ENCODE measurements at regions not wholly inside any gene's neighbourhood (a gene's known extent, or its start where the extent isn't known, plus 50 kb on each side); places are given as distances from the start of the nearest gene placed in this dataset.
"Not testable (repeated sequence)": the region's sequence is repeated elsewhere in the genome, so short reads cannot be mapped to it uniquely, and the experiment has no call there.

DNA sequence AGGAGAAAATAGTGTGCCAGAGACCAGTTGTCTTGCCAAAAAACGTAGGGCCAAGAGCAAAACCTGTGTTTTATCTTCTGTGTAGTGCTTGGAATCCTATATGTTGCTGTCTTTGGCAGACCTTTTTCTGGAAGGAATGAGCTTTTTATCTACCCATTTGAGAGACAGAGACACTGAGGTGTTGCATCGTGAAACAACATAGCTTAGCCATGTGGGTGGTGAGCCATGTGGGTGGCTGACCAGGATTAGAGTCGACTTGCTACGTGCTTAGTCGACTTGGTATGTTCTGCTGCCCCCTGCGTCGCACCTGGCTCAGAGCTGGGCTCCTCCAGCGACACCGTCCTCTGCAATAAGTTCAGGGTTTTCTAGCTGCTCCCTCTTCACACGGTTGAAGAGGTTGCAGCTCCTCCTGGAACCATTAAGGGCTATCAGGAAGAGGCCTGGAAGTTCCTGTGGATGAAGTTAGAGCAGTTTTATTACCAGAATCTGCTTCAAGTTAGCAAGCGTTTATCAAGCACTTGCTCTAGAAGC, 175.8 kb downstream of the SH2D4B start:
- Histone ChIP-seq H3K9ac (ENCODE audit: low read depth in 1 of 3, low read length in 3 of 3) (no peak overlapping the region), H3K36me3 (ENCODE audit: control insufficient read depth in 3 of 3, insufficient read depth in 3 of 3, low read length in 3 of 3) (no peaks in the 10 kb centered on the region), H3K27ac (ENCODE audit: low read depth, low read length) (no peak overlapping the region), H3K4me1 (ENCODE audit: control insufficient read depth in 3 of 3, insufficient read depth in 3 of 3, low read length in 3 of 3) (no peaks in the 10 kb centered on the region), H3K9me3 (ENCODE audit: control insufficient read depth in 3 of 3, low read length in 3 of 3) (no peaks in the 10 kb centered on the region), H3K27me3 (ENCODE audit: control insufficient read depth in 3 of 3, insufficient read depth in 3 of 3, low read length in 3 of 3) (peaks cover 0 to 6% (median 0%) of the 10 kb centered on the region in 3 donors), H3K4me3 (ENCODE audit: low read length in 3 of 3) (no peak overlapping the region)

DNA sequence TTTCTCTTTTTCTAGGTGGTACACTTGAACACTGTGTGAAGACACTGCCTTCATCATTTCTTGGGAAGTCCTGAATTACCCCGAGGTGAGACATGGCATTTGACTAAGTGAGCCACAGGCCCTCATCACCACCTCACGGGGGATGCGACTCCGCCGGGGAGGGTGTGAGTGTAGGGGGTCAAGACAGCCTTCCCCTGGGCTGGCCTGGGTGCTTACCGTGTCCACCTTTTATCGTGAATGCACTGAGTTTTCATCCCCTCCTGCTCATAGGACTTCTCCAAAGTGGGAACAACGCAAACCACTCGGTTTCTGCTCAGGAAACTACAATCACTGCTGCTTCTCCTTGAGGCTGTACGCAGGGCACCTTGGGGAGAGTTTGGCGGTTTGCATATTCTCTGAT, 176.9 kb downstream of the SH2D4B start:
- H3K27me3 ChIP-seq (ENCODE audit: control insufficient read depth in 3 of 3, insufficient read depth in 3 of 3, low read length in 3 of 3): peaks cover 0 to 6% (median 0%) of the 10 kb centered on the region in 3 donors
- no peaks in the 10 kb centered on the region for H3K36me3 ChIP-seq (ENCODE audit: control insufficient read depth in 3 of 3, insufficient read depth in 3 of 3, low read length in 3 of 3)
- H3K9me3 ChIP-seq (ENCODE audit: control insufficient read depth in 3 of 3, low read length in 3 of 3): no peaks in the 10 kb centered on the region
- H3K27ac ChIP-seq (ENCODE audit: low read depth, low read length): no peak overlapping the region
- H3K9ac ChIP-seq (ENCODE audit: low read depth in 1 of 3, low read length in 3 of 3): no peak overlapping the region
- H3K4me1 ChIP-seq (ENCODE audit: control insufficient read depth in 3 of 3, insufficient read depth in 3 of 3, low read length in 3 of 3): no peaks in the 10 kb centered on the region
- no peak overlapping the region for H3K4me3 ChIP-seq (ENCODE audit: low read length in 3 of 3)

DNA sequence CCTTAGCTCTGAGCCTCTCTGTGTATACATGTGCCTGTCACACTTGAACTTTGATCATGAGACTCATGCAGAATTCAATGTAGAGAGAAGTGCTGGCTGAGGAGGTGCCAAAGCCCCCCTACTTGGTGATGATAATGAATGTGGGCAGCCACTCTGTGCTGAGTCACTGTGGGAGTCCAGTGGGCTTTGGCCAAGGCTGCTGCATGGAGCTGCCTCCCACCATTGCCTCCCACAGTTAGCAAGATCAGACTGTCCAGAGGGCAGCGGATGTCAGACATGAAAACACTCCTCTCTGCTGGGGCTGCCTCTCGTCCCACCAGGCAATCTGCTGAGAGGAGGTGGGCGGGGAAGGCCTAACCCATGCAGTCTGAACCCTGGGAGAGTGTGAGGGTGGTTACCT, 180.3 kb downstream of the SH2D4B start:
- Histone ChIP-seq H3K4me3 (ENCODE audit: low read length in 3 of 3) (no peak overlapping the region), H3K27me3 (ENCODE audit: control insufficient read depth in 3 of 3, insufficient read depth in 3 of 3, low read length in 3 of 3) (peaks cover 0 to 6% (median 0%) of the 10 kb centered on the region in 3 donors), H3K9me3 (ENCODE audit: control insufficient read depth in 3 of 3, low read length in 3 of 3) (no peaks in the 10 kb centered on the region), H3K36me3 (ENCODE audit: control insufficient read depth in 3 of 3, insufficient read depth in 3 of 3, low read length in 3 of 3) (no peaks in the 10 kb centered on the region), H3K9ac (ENCODE audit: low read depth in 1 of 3, low read length in 3 of 3) (no peak overlapping the region), H3K27ac (ENCODE audit: low read depth, low read length) (no peak overlapping the region), H3K4me1 (ENCODE audit: control insufficient read depth in 3 of 3, insufficient read depth in 3 of 3, low read length in 3 of 3) (no peaks in the 10 kb centered on the region)

DNA sequence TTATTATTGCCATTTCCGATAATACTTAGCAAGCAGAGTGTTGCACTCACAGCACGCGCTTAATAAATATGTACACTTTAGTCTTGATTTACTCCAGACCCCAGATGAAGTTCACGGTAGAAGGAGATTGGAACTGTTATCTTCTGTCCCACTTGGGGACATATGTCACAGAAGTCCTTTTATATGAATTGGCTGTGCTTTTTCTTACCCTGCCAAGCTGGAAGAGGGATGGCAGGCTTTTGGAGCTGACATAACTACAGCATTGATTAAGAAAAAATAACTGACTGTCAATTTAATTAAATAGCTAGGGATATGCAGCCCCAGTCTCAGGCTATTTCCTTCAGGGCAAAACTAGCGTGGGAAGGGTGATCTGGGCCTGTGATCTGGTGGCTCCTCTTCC, 182.2 kb downstream of the SH2D4B start:
- no peaks in the 10 kb centered on the region for H3K27me3 ChIP-seq (ENCODE audit: control insufficient read depth in 3 of 3, insufficient read depth in 3 of 3, low read length in 3 of 3)
- no peaks in the 10 kb centered on the region for H3K9me3 ChIP-seq (ENCODE audit: control insufficient read depth in 3 of 3, low read length in 3 of 3)
- no peak overlapping the region for H3K27ac ChIP-seq (ENCODE audit: low read depth, low read length)
- no peak overlapping the region for H3K4me3 ChIP-seq (ENCODE audit: low read length in 3 of 3)
- no peaks in the 10 kb centered on the region for H3K4me1 ChIP-seq (ENCODE audit: control insufficient read depth in 3 of 3, insufficient read depth in 3 of 3, low read length in 3 of 3)
- no peaks in the 10 kb centered on the region for H3K36me3 ChIP-seq (ENCODE audit: control insufficient read depth in 3 of 3, insufficient read depth in 3 of 3, low read length in 3 of 3)
- no peak overlapping the region for H3K9ac ChIP-seq (ENCODE audit: low read depth in 1 of 3, low read length in 3 of 3)

DNA sequence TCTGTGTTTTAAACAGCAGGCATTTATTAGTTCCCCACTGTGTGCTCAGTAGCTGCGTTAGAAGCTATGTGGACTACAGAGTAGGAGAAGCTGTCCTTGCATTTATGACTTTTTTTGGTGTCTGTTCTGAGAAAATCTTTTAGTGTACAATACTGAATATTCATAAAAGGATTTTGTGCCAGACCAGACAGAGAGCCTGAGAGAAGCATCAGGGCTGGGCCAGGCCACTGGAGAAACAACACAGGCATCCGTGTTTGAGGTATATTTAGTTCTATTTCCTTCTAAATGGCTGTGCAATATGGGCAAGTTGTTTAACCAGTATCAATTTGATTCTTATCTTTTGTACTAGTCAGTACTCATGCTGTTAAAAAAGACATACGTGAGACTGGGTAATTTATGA, 182.8 kb downstream of the SH2D4B start:
- no peak overlapping the region for H3K27ac ChIP-seq (ENCODE audit: low read depth, low read length)
- H3K4me3 ChIP-seq (ENCODE audit: low read length in 3 of 3): no peak overlapping the region
- H3K9me3 ChIP-seq (ENCODE audit: control insufficient read depth in 3 of 3, low read length in 3 of 3): no peaks in the 10 kb centered on the region
- no peaks in the 10 kb centered on the region for H3K27me3 ChIP-seq (ENCODE audit: control insufficient read depth in 3 of 3, insufficient read depth in 3 of 3, low read length in 3 of 3)
- H3K4me1 ChIP-seq (ENCODE audit: control insufficient read depth in 3 of 3, insufficient read depth in 3 of 3, low read length in 3 of 3): no peaks in the 10 kb centered on the region
- no peaks in the 10 kb centered on the region for H3K36me3 ChIP-seq (ENCODE audit: control insufficient read depth in 3 of 3, insufficient read depth in 3 of 3, low read length in 3 of 3)
- H3K9ac ChIP-seq (ENCODE audit: low read depth in 1 of 3, low read length in 3 of 3): no peak overlapping the region

DNA sequence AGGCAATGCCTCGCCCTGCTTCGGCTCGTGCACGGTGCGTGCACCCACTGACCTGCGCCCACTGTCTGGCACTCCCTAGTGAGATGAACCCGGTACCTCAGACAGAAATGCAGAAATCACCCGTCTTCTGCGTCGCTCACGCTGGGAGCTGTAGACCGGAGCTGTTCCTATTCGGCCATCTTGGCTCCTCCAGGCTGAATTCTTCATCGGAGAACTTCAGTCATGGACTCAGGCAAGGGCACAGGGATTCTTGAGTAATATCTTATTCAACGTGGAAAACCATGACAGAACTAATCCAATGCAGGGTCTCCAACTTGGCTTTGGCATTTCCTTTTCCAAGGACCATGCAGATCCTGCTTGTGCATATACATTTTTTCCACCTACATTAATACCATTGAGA, 190.7 kb downstream of the SH2D4B start:
- H3K4me3 ChIP-seq (ENCODE audit: low read length in 3 of 3): not testable (repeated sequence)

DNA sequence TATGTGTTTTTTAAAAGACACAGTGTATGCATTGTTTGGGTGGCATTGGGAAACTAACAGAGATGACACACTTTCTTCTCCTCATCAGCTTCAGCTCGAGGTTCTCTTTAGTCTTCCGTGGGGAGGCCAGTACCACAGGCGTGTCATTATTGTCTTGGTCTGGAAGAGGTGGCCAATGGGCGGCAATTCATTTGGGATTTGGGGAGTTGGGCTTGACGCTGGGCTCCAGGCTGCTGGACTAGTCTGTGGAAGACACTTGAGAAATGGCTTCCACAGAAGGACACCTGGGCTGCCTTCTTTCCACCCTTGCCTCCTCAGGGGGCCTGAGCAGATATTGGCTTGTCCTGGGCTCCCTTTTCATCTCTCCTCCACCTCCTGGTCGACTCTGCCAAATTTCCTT, 192.2 kb downstream of the SH2D4B start:
- Histone ChIP-seq H3K4me3 (ENCODE audit: low read length in 3 of 3) (no peak overlapping the region), H3K9me3 (ENCODE audit: control insufficient read depth in 3 of 3, low read length in 3 of 3) (no peaks in the 10 kb centered on the region), H3K9ac (ENCODE audit: low read depth in 1 of 3, low read length in 3 of 3) (no peak overlapping the region), H3K27ac (ENCODE audit: low read depth, low read length) (no peak overlapping the region), H3K4me1 (ENCODE audit: control insufficient read depth in 3 of 3, insufficient read depth in 3 of 3, low read length in 3 of 3) (no peaks in the 10 kb centered on the region), H3K36me3 (ENCODE audit: control insufficient read depth in 3 of 3, insufficient read depth in 3 of 3, low read length in 3 of 3) (no peaks in the 10 kb centered on the region), H3K27me3 (ENCODE audit: control insufficient read depth in 3 of 3, insufficient read depth in 3 of 3, low read length in 3 of 3) (no peaks in the 10 kb centered on the region)

More for the DNA sequence above, 190.7 kb downstream of the SH2D4B start:
- not testable (repeated sequence) for H3K4me1 ChIP-seq (ENCODE audit: control insufficient read depth in 3 of 3, insufficient read depth in 3 of 3, low read length in 3 of 3); H3K9me3 ChIP-seq (ENCODE audit: control insufficient read depth in 3 of 3, low read length in 3 of 3); H3K9ac ChIP-seq (ENCODE audit: low read depth in 1 of 3, low read length in 3 of 3); H3K36me3 ChIP-seq (ENCODE audit: control insufficient read depth in 3 of 3, insufficient read depth in 3 of 3, low read length in 3 of 3); H3K27me3 ChIP-seq (ENCODE audit: control insufficient read depth in 3 of 3, insufficient read depth in 3 of 3, low read length in 3 of 3); H3K27ac ChIP-seq (ENCODE audit: low read depth, low read length)

DNA sequence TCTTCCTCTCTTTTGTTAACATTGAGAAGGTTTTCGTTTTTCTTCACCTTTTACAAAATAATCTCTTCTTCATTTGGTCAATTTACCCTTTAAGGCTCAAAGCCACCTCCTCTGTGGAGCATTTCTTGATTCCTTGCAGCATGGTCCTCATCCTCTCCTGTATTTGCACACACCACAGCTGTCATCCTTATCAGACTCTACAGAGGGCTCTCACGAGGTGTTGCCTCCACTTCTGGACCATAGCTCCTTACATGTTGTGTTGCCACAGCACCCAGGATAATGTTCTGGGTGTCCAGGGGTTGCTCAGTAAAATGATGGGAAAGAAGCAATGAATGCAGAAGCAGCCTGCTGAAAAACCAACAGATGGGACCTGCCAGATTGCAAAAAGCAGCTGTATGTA, 192.8 kb downstream of the SH2D4B start:
- no peaks in the 10 kb centered on the region for H3K4me1 ChIP-seq (ENCODE audit: control insufficient read depth in 3 of 3, insufficient read depth in 3 of 3, low read length in 3 of 3)
- no peak overlapping the region for H3K9ac ChIP-seq (ENCODE audit: low read depth in 1 of 3, low read length in 3 of 3)
- H3K4me3 ChIP-seq (ENCODE audit: low read length in 3 of 3): no peak overlapping the region
- no peaks in the 10 kb centered on the region for H3K36me3 ChIP-seq (ENCODE audit: control insufficient read depth in 3 of 3, insufficient read depth in 3 of 3, low read length in 3 of 3)
- H3K27ac ChIP-seq (ENCODE audit: low read depth, low read length): no peak overlapping the region
- no peaks in the 10 kb centered on the region for H3K9me3 ChIP-seq (ENCODE audit: control insufficient read depth in 3 of 3, low read length in 3 of 3)
- H3K27me3 ChIP-seq (ENCODE audit: control insufficient read depth in 3 of 3, insufficient read depth in 3 of 3, low read length in 3 of 3): no peaks in the 10 kb centered on the region

DNA sequence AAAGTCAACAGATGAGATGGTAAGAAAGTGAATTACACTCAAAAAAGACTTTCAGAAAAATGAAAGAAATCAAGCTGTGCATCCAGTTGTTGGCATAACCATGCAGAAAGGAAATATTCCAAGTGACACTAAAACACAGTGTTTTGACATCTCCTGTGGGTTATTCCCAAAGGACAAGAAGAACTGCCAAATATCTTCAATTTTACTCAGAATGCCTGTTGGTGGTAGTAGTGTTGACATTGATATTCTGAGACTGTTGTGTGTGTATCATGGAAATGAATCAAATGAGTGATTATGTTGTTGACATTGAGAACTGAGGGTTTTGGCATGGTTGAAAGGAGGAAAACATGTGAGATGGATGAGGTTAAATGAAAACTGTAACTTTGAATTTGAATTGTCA, 196.9 kb downstream of the SH2D4B start:
- Histone ChIP-seq H3K4me1 (ENCODE audit: control insufficient read depth in 3 of 3, insufficient read depth in 3 of 3, low read length in 3 of 3) (no peaks in the 10 kb centered on the region), H3K27ac (ENCODE audit: low read depth, low read length) (no peak overlapping the region), H3K9me3 (ENCODE audit: control insufficient read depth in 3 of 3, low read length in 3 of 3) (no peaks in the 10 kb centered on the region), H3K4me3 (ENCODE audit: low read length in 3 of 3) (no peak overlapping the region), H3K9ac (ENCODE audit: low read depth in 1 of 3, low read length in 3 of 3) (no peak overlapping the region), H3K36me3 (ENCODE audit: control insufficient read depth in 3 of 3, insufficient read depth in 3 of 3, low read length in 3 of 3) (no peaks in the 10 kb centered on the region), H3K27me3 (ENCODE audit: control insufficient read depth in 3 of 3, insufficient read depth in 3 of 3, low read length in 3 of 3) (no peaks in the 10 kb centered on the region)

DNA sequence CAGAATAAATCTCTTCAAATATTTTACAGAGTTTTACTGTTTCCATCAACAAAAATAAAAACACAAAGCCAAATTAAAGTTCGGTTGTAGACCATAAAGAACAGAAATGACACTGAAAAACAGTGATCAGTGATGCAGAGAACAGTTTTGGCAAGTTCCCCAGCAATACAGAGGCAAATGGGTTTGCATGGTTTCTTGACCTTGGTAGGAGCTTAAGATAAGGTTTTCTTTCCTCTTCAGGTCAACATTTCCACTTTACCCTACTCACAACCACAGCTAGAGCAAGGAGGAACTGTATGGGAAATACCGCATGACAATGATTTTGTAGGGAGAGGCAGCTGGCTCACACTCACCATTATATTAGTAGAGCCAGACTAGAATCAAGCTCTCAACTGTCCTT, 199.5 kb downstream of the SH2D4B start:
- Histone ChIP-seq H3K27ac (ENCODE audit: low read depth, low read length) (no peak overlapping the region), H3K9me3 (ENCODE audit: control insufficient read depth in 3 of 3, low read length in 3 of 3) (no peaks in the 10 kb centered on the region), H3K4me1 (ENCODE audit: control insufficient read depth in 3 of 3, insufficient read depth in 3 of 3, low read length in 3 of 3) (no peaks in the 10 kb centered on the region), H3K36me3 (ENCODE audit: control insufficient read depth in 3 of 3, insufficient read depth in 3 of 3, low read length in 3 of 3) (no peaks in the 10 kb centered on the region), H3K9ac (ENCODE audit: low read depth in 1 of 3, low read length in 3 of 3) (no peak overlapping the region), H3K27me3 (ENCODE audit: control insufficient read depth in 3 of 3, insufficient read depth in 3 of 3, low read length in 3 of 3) (no peaks in the 10 kb centered on the region), H3K4me3 (ENCODE audit: low read length in 3 of 3) (no peak overlapping the region)

DNA sequence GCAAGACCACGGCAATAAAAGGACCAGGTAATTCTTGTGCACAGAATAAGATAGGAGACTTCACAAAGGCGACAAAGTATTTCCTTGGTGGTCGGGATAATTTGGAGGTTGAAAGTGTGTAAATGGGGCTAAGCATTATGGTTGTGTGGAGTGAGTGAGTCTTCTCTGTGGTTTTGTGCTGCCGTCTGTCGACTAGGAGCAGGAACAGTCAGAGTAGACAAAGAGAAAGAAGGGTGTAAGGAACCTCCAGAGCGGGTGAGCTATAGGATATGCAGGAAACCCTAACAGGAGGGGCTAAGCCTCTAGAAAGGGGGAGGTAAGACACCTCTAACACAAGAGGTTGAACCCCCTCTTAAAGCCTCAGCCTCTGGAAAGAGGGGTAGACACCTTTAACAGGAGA, 201.6 kb downstream of the SH2D4B start:
- H3K27ac ChIP-seq (ENCODE audit: low read depth, low read length): no peak overlapping the region
- no peaks in the 10 kb centered on the region for H3K27me3 ChIP-seq (ENCODE audit: control insufficient read depth in 3 of 3, insufficient read depth in 3 of 3, low read length in 3 of 3)
- no peak overlapping the region for H3K4me3 ChIP-seq (ENCODE audit: low read length in 3 of 3)
- H3K9ac ChIP-seq (ENCODE audit: low read depth in 1 of 3, low read length in 3 of 3): no peak overlapping the region
- no peaks in the 10 kb centered on the region for H3K36me3 ChIP-seq (ENCODE audit: control insufficient read depth in 3 of 3, insufficient read depth in 3 of 3, low read length in 3 of 3)
- H3K4me1 ChIP-seq (ENCODE audit: control insufficient read depth in 3 of 3, insufficient read depth in 3 of 3, low read length in 3 of 3): no peaks in the 10 kb centered on the region
- H3K9me3 ChIP-seq (ENCODE audit: control insufficient read depth in 3 of 3, low read length in 3 of 3): no peaks in the 10 kb centered on the region
